IMR-90 (cell line): ENCODE measurements at regions not wholly inside any gene's neighbourhood (a gene's known extent, or its start where the extent isn't known, plus 50 kb on each side); places are given as distances from the start of the nearest gene placed in this dataset.

Experiments
- BHLHE40 ChIP-seq: fragments of 150-350 bp; IDR thresholded peaks from 2 replicates; pipeline ENCODE4 v1.6.1; 2016; ENCODE audit warnings: mild to moderate bottlenecking, low read depth, low read length
- CEBPB ChIP-seq: IDR thresholded peaks from 2 replicates; pipeline ENCODE4 v1.6.1; 2012; ENCODE audit warnings: low read depth, low read length, improper control_type of control experiment
- CHD1 ChIP-seq: IDR thresholded peaks from 2 replicates; pipeline ENCODE4 v1.6.1; 2012; ENCODE audit warnings: low read depth, low read length, improper control_type of control experiment
- CTCF ChIP-seq: conservative IDR thresholded peaks from 2 replicates; pipeline ENCODE4 v1.5.1; 2012; ENCODE audit warnings: mild to moderate bottlenecking, low read depth, low read length, improper control_type of control experiment
- ELK1 ChIP-seq: fragments of 150-350 bp; IDR thresholded peaks from 2 replicates; pipeline ENCODE4 v1.6.1; 2016; ENCODE audit warnings: low read depth, mild to moderate bottlenecking, low read length, moderate library complexity, borderline replicate concordance
- MAZ ChIP-seq: IDR thresholded peaks from 2 replicates; pipeline ENCODE4 v1.6.1; 2012; ENCODE audit warnings: low read depth, mild to moderate bottlenecking, low read length, improper control_type of control experiment, moderate library complexity, borderline replicate concordance
- MXI1 ChIP-seq: IDR thresholded peaks from 2 replicates; pipeline ENCODE4 v1.6.1; 2012; ENCODE audit warnings: low read depth, mild to moderate bottlenecking, low read length, moderate library complexity, borderline replicate concordance
- POLR2A ChIP-seq: IDR thresholded peaks from 2 replicates; pipeline ENCODE4 v1.6.1; 2012; ENCODE audit warnings: mild to moderate bottlenecking, low read depth, low read length
- RAD21 ChIP-seq: IDR thresholded peaks from 2 replicates; pipeline ENCODE4 v1.6.1; 2012; ENCODE audit warnings: low read length, improper control_type of control experiment
- RCOR1 ChIP-seq: IDR thresholded peaks from 2 replicates; pipeline ENCODE4 v1.6.1; 2012; ENCODE audit warnings: mild to moderate bottlenecking, low read length, improper control_type of control experiment; ENCODE audit not compliant: insufficient replicate concordance
- RFX5 ChIP-seq: IDR thresholded peaks from 2 replicates; pipeline ENCODE4 v1.8.0; 2012; ENCODE audit warnings: low read depth, mild to moderate bottlenecking, low read length, moderate library complexity
- SMC3 ChIP-seq: fragments of 150-350 bp; IDR thresholded peaks from 2 replicates; pipeline ENCODE4 v1.6.1; 2016; ENCODE audit warnings: low read depth, mild to moderate bottlenecking, antibody characterized with exemption, low read length, moderate library complexity
- USF2 ChIP-seq: fragments of 150-350 bp; IDR thresholded peaks from 2 replicates; pipeline ENCODE4 v1.6.1; 2017; ENCODE audit warnings: mild to moderate bottlenecking, antibody characterized with exemption, low read length, low read depth

- TF ChIP-seq CTCF: no peak
- TF ChIP-seq POLR2A: no peak
- no peak for TF ChIP-seq ELK1
- no peak for TF ChIP-seq USF2
- no peak for TF ChIP-seq CHD1
- no peak for TF ChIP-seq SMC3
- TF ChIP-seq RFX5: no peak
- TF ChIP-seq RAD21: no peak
- no peak for TF ChIP-seq MXI1
- no peak for TF ChIP-seq MAZ
- no peak for TF ChIP-seq RCOR1
- no peak for TF ChIP-seq CEBPB
- TF ChIP-seq BHLHE40: no peak
These were observed 269.2 kb downstream of the ALG10 start for GRCh38 chr12:34291426-34291901.
